DND-41 (cell line): ENCODE measurements at regions not wholly inside any gene's neighbourhood (a gene's known extent, or its start where the extent isn't known, plus 50 kb on each side); places are given as distances from the start of the nearest gene placed in this dataset.

Source experiments
- ATAC-seq: fragments of 200-7000 bp; cut with Tn5 transposase; 3 replicates; pipeline ENCODE4 v1.9.1; 2021; ENCODE audit warnings: low read depth; ENCODE audit not compliant: insufficient read depth
- DNase-seq: peaks from one replicate; pipeline ENCODE4 v3.0.0-alpha.2; 2020
- H2AFZ ChIP-seq: 2 replicates; pipeline ENCODE4 v1.6.0; 2012; ENCODE audit warnings: low read depth, low read length
- H3K27ac ChIP-seq: 2 replicates; pipeline ENCODE4 v1.5.1; 2012; ENCODE audit warnings: low read length, inconsistent platforms
- H3K27me3 ChIP-seq: fragments of 200-600 bp; sonication (generic); 2 replicates; pipeline ENCODE4 v1.6.0; 2012; ENCODE audit warnings: low read length, mild to moderate bottlenecking, inconsistent platforms; ENCODE audit not compliant: insufficient read depth, poor library complexity
- H3K36me3 ChIP-seq: 2 replicates; pipeline ENCODE4 v1.5.1; 2012; ENCODE audit warnings: low read length, inconsistent platforms; ENCODE audit not compliant: insufficient read depth
- H3K4me1 ChIP-seq: 2 replicates; pipeline ENCODE4 v1.5.1; 2012; ENCODE audit warnings: mild to moderate bottlenecking, low read length; ENCODE audit not compliant: insufficient read depth
- H3K4me2 ChIP-seq: 2 replicates; pipeline ENCODE4 v1.6.0; 2012; ENCODE audit warnings: mild to moderate bottlenecking, moderate library complexity, low read length, inconsistent platforms; ENCODE audit not compliant: insufficient read depth
- H3K4me3 ChIP-seq, 2 experiments: fragments of 200-600 bp in 1 of 2; shearing (Covaris generic) in 1 of 2; 2 replicates each; pipeline ENCODE4 v1.5.1; 2012 to 2016; ENCODE audit warnings: inconsistent platforms in 2 of 2, low read length in 2 of 2, mild to moderate bottlenecking in 2 of 2, low read depth in 1 of 2, moderate library complexity in 1 of 2
- H3K79me2 ChIP-seq: 2 replicates; pipeline ENCODE4 v1.6.0; 2012; ENCODE audit warnings: low read length, inconsistent platforms; ENCODE audit not compliant: insufficient read depth
- H3K9ac ChIP-seq: 2 replicates; pipeline ENCODE4 v1.6.0; 2012; ENCODE audit warnings: low read depth, mild to moderate bottlenecking, inconsistent platforms, low read length, moderate library complexity
- H3K9me3 ChIP-seq: 2 replicates; pipeline ENCODE4 v1.5.1; 2012; ENCODE audit warnings: low read length, moderate library complexity, mild to moderate bottlenecking, inconsistent platforms; ENCODE audit not compliant: insufficient read depth, severe bottlenecking
- H4K20me1 ChIP-seq: 2 replicates; pipeline ENCODE4 v1.6.0; 2012; ENCODE audit warnings: low read length; ENCODE audit not compliant: insufficient read depth
- EZH2 ChIP-seq: IDR thresholded peaks from 3 replicates; pipeline ENCODE4 v1.6.1; 2012; ENCODE audit warnings: borderline replicate concordance, low read depth, mild to moderate bottlenecking, moderate library complexity, low read length, inconsistent platforms; ENCODE audit not compliant: severe bottlenecking
- TF ChIP-seq, protein P1 (sequence below): IDR thresholded peaks from 2 replicates; pipeline ENCODE4 v1.5.1; 2012; ENCODE audit warnings: borderline replicate concordance, low read length, moderate library complexity, mild to moderate bottlenecking; ENCODE audit not compliant: poor library complexity, severe bottlenecking; ENCODE audit errors: extremely low read depth

- no peak overlapping the region for H3K4me3 ChIP-seq
- H3K27me3 ChIP-seq: no peaks in the 10 kb centered on the region
- H3K79me2 ChIP-seq: no peaks in the 10 kb centered on the region
- H2AFZ ChIP-seq: no peak overlapping the region
- H3K9ac ChIP-seq: no peak overlapping the region
- no peak overlapping the region for H3K27ac ChIP-seq
- H3K9me3 ChIP-seq: no peaks in the 10 kb centered on the region
- TF ChIP-seq EZH2: no peak
- TF ChIP-seq, protein P1, sequence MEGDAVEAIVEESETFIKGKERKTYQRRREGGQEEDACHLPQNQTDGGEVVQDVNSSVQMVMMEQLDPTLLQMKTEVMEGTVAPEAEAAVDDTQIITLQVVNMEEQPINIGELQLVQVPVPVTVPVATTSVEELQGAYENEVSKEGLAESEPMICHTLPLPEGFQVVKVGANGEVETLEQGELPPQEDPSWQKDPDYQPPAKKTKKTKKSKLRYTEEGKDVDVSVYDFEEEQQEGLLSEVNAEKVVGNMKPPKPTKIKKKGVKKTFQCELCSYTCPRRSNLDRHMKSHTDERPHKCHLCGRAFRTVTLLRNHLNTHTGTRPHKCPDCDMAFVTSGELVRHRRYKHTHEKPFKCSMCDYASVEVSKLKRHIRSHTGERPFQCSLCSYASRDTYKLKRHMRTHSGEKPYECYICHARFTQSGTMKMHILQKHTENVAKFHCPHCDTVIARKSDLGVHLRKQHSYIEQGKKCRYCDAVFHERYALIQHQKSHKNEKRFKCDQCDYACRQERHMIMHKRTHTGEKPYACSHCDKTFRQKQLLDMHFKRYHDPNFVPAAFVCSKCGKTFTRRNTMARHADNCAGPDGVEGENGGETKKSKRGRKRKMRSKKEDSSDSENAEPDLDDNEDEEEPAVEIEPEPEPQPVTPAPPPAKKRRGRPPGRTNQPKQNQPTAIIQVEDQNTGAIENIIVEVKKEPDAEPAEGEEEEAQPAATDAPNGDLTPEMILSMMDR: no peak
- no peak for ATAC-seq
- no peak for DNase-seq
- no peaks in the 10 kb centered on the region for H4K20me1 ChIP-seq
- H3K36me3 ChIP-seq: no peaks in the 10 kb centered on the region
- no peaks in the 10 kb centered on the region for H3K4me1 ChIP-seq
- no peak overlapping the region for H3K4me2 ChIP-seq
Measured at GRCh38 chr15:39413558-39413957, 167.3 kb upstream of the THBS1 start.

DNA sequence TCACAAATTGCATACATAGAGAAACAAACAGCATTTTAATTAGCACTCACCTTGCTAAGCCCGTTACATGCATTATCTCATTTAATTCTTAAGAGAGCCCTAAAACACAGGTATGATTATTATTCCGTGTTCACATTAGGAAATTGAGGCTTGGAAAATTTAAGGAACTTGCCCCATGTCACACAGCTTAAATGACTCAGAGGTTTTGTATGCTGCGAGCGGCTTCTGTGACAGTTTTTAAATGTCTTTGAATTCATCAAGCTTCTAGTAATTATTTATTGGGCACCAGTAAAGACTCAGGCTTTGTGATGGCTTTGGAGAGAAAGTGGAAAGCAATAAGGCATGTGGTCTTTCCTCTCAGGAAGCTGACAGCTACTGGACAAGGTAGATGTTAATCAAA is 166.7 kb upstream of the THBS1 start:
- no peak for TF ChIP-seq EZH2
- TF ChIP-seq, protein P1: no peak
- no peak overlapping the region for H3K4me3 ChIP-seq

DNA sequence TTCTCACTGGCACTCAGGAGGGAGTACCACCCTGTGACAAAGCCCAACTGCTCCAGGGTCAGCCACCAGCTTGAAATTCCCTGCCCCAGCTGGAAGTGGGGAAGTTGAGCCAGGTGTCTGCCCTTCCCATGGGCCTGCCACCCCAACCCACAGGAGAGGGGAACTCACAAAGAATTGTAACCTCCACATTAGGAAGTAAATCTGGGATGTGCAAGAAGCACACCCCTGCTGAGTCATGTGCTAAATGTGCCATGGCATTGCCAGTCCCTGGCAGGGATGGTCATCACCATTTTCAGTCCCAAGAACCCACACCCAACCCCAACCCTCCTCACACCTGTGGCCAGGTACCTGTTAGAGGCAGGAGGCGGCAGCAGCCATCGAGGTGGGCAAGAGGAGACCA is 165.2 kb upstream of the THBS1 start:
- ATAC-seq (no peak), DNase-seq (no peak)
- H3K27ac ChIP-seq: no peak overlapping the region
- no peaks in the 10 kb centered on the region for H3K27me3 ChIP-seq
- H3K79me2 ChIP-seq: no peaks in the 10 kb centered on the region
- no peaks in the 10 kb centered on the region for H3K4me1 ChIP-seq
- H3K36me3 ChIP-seq: no peaks in the 10 kb centered on the region
- no peak overlapping the region for H3K9ac ChIP-seq
- H3K9me3 ChIP-seq: no peaks in the 10 kb centered on the region
- no peak overlapping the region for H3K4me2 ChIP-seq
- no peak overlapping the region for H3K4me3 ChIP-seq
- H2AFZ ChIP-seq: no peak overlapping the region
- TF ChIP-seq EZH2: no peak
- TF ChIP-seq, protein P1: no peak
- no peaks in the 10 kb centered on the region for H4K20me1 ChIP-seq

More for the DNA sequence above, 166.7 kb upstream of the THBS1 start:
- H3K27me3 ChIP-seq: no peaks in the 10 kb centered on the region
- H3K27ac ChIP-seq: no peak overlapping the region
- no peak overlapping the region for H3K4me2 ChIP-seq
- H3K36me3 ChIP-seq: no peaks in the 10 kb centered on the region
- DNase-seq (no peak), ATAC-seq (no peak)
- no peaks in the 10 kb centered on the region for H3K4me1 ChIP-seq
- H3K9me3 ChIP-seq: no peaks in the 10 kb centered on the region
- H2AFZ ChIP-seq: no peak overlapping the region
- no peaks in the 10 kb centered on the region for H4K20me1 ChIP-seq
- no peaks in the 10 kb centered on the region for H3K79me2 ChIP-seq
- H3K9ac ChIP-seq: no peak overlapping the region

DNA sequence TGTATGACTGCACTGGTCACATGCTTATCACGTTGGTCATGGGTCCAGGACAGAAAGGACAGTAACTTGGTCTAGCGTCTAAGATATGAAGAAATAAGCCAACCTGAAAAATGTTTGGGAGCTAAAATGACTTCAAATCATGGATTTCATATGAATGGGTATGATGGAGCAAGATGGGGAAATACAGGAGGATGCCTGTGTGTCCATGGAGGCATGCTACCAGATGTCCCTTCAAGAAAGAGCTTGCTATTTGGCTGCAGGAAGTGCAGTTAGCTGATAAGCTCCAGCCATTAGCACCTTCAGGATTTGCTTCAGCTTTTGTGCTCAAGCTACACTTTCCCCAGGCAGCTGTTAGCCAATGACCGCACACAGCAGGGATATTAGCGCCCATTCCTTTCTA is 164.6 kb upstream of the THBS1 start:
- H3K27ac ChIP-seq: no peak overlapping the region
- H3K4me1 ChIP-seq: no peaks in the 10 kb centered on the region
- no peaks in the 10 kb centered on the region for H3K79me2 ChIP-seq
- H3K9me3 ChIP-seq: no peaks in the 10 kb centered on the region
- DNase-seq: no peak
- H2AFZ ChIP-seq: no peak overlapping the region
- H3K4me2 ChIP-seq: no peak overlapping the region
- TF ChIP-seq, protein P1: no peak
- no peak for TF ChIP-seq EZH2
- no peaks in the 10 kb centered on the region for H4K20me1 ChIP-seq
- H3K9ac ChIP-seq: no peak overlapping the region
- no peak overlapping the region for H3K4me3 ChIP-seq
- no peak for ATAC-seq
- no peaks in the 10 kb centered on the region for H3K27me3 ChIP-seq
- no peaks in the 10 kb centered on the region for H3K36me3 ChIP-seq
